CMK (cell line): ENCODE measurements at regions not wholly inside any gene's neighbourhood (a gene's known extent, or its start where the extent isn't known, plus 50 kb on each side); places are given as distances from the start of the nearest gene placed in this dataset.
"Not testable (repeated sequence)": the region's sequence is repeated elsewhere in the genome, so short reads cannot be mapped to it uniquely, and the experiment has no call there.

ENCODE experiments used
- DNase-seq: peaks from one replicate; pipeline ENCODE4 v3.0.0-alpha.2; 2010; ENCODE audit warnings: low read depth

- DNase-seq: no peak
Measured at GRCh38 chr5:152527358-152528052, 122.4 kb upstream of the NMUR2 start.

- DNase-seq: no peak
Measured at GRCh38 chr5:152529440-152529839, 124.4 kb upstream of the NMUR2 start.

DNA sequence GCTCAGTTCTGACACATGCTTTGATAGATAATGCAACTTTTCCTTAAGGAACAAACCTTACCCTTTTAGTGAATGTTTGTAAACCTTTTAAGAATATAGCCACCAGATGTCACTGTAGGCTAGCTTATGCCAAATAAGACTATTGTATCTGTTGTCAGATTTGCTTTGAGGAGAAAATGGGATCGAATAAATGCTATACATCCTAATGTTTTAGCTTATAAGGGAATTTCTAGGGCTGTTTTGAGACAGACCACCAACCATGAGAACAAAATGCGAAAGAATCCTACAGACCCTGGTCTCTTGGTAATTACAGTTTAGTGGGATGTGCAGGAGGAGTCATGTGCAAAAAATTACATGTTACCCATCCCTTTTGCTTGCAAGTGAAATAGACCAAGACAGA, 127.6 kb upstream of the NMUR2 start:
- no peak for DNase-seq

- DNase-seq: no peak
Measured at GRCh38 chr5:152534641-152535040, 129.6 kb upstream of the NMUR2 start.

- no peak for DNase-seq
Measured at GRCh38 chr5:152542741-152543140, 137.7 kb upstream of the NMUR2 start.

GRCh38 chr5:152546493-152546892, 141.4 kb upstream of the NMUR2 start:
- DNase-seq: no peak

DNA sequence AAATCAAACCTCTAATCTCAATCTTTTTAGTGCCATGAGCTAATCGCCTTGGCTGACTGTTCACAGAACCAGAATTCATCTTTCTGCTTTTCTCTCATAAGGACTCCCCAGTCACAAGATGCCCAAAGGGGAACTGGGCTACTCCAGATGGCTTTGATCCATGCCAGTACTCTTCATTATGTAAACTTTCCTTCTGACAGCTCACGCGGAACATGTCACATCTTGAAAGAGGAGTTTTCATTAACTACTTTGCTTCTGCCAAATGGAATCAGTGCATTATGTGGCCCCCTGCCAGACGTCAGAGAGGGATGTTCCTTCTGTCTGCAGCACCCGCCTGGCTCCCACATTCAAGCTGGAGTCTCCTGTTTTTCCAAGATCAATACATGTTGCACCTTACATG, 142.1 kb upstream of the NMUR2 start:
- no peak for DNase-seq

- no peak for DNase-seq
Measured at GRCh38 chr5:152549709-152550108, 144.6 kb upstream of the NMUR2 start.

- no peak for DNase-seq
Measured at GRCh38 chr5:152551061-152551460, 146.0 kb upstream of the NMUR2 start.

DNA sequence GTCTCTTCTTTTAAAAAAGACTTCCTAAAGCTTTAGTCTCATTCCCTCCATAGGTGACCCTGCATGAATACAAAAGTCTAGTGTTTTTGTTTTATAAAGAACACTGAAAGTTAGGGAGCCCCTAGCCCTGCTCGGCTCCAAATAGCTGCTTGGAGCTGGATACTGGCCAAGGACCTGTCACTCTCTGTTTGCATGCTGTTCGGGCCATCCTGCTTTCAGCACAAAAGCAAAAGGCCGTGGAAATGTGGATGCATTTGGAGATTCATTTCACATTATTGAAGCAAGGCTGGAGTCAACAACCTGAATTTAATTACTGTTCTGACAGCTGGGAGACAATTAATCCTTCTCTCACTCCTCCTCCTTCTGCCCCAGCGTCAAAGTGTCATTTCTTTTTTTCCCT, 151.7 kb upstream of the NMUR2 start:
- no peak for DNase-seq

DNA sequence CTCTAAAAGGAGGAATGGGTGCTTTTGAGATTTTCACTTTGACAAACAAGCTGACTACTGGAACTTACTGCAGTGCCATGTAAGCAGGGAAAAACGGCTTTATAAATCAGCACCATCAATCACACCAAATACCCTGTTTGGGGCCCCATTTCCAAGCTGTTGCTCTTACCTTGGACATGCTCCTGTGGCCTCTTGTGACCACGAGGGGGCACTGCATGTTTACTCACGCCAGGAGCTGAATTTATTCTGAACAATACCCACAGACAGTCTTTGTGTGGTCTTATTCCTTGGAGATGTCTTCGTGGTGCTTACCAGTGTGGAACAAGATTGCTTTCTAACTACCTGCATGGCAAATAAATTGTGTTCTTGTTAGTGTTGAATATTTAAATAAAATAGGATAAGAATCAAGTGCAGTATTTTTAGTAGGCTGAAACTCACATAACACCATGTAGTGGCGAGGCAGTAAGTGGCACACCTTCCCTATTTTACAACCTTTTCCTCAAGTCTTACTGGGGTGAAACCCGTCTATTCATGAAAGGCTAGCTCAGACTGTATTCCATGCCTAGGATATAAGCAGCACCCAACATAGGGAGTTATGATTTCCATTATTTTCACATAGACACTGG, 155.5 kb upstream of the NMUR2 start:
- peak; percentile 14 for DNase-seq

- no peak for DNase-seq
Measured at GRCh38 chr5:152568016-152568415, 162.9 kb upstream of the NMUR2 start.

- DNase-seq: no peak
Measured at GRCh38 chr5:152572812-152573211, 167.7 kb upstream of the NMUR2 start.

- no peak for DNase-seq
Measured at GRCh38 chr5:152584103-152584502, 179.0 kb upstream of the NMUR2 start.

- no peak for DNase-seq
Measured at GRCh38 chr5:152592416-152592815, 187.3 kb upstream of the NMUR2 start.

- DNase-seq: no peak
Measured at GRCh38 chr5:152593388-152593787, 188.3 kb upstream of the NMUR2 start.

GRCh38 chr5:152595405-152595804, 190.3 kb upstream of the NMUR2 start:
- DNase-seq: no peak

GRCh38 chr5:152599096-152599495, 194.0 kb upstream of the NMUR2 start:
- no peak for DNase-seq

DNA sequence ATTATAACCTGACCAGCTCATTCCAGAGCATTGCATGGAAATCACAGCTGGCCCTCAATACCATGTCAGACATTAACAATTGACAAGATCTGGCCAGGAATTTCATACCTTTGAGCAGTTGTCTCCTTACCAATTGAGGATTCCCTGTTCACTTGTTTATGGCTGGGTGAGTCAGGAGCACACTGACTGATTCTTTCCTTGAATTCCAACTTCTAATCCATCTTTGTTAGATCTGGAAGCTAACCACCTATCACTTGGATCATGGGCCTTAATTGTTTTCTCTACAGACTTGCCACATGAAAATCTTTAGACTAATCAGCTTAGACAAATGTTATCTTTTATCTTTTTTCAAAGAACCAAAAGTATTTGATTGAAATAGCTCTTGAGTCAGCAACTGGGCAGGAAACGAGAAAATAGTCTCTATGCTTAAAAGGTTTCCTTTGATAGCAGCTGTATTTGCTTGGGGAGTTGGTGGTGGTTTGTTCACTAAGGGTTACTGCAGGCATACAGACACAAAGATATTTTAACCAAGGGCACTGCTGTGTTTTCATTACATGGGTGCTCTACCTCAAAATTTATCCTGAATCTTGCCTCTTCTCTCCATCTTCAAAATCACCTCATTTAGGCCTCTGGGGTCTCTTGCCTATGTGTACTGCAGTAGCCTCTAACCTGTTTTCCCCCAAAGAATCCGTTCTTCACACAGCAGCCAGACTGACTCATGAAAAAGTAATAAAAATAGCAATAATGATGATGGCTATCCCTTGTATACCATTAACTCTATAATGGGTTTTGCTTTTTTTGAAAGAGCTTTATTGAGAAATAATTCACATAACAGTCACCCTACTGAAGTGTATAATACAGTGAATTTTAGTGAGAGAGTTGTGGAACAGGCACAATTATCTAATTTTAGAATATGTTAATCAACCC, 197.0 kb upstream of the NMUR2 start:
- no peak for DNase-seq

DNA sequence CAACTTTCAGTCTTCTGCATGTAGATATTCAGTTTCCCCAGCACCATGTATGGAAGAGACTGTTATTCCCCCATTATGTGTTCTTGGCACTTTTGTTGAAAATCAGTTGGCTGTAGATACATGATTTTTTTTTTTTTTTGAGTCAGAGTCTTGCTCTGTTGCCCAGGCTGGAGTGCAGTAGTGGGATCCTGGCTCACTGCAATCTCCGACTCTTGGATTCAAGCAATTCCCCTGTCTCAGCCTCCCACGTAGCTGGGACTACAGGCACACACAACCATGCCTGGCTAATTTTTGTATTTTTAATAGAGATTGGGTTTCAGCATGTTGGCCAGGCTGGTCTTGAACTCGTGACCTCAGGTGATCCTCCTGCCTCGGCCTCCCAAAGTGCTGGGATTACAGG, 201.0 kb upstream of the NMUR2 start:
- not testable (repeated sequence) for DNase-seq

DNA sequence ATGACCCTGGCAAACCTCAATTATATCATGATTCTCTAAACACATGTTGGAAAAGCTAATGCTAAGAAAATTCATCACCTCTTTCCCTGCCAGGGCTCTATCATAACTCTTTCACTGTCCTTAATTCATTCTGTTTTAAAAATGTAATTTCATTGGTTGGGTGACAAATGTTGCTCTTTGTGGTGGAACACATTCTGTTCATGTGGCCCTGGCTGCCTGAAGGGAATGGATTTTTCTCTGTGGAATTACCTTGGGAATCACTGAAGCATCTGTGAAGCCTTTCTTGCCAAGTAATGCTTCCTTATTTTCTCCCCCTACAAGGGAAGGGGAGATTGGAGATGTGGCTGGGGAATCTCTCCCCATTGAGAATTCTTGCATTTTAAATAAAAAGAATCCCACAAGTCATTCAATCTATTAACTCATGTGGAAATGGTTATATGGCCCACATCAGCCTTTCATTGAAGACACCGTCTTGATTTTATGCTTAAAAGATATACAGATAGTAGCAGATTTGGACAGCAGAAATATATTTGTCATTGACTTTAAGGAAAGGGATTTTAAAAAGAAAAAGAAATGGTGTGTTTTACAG, 201.8 kb upstream of the NMUR2 start:
- DNase-seq: no peak

DNA sequence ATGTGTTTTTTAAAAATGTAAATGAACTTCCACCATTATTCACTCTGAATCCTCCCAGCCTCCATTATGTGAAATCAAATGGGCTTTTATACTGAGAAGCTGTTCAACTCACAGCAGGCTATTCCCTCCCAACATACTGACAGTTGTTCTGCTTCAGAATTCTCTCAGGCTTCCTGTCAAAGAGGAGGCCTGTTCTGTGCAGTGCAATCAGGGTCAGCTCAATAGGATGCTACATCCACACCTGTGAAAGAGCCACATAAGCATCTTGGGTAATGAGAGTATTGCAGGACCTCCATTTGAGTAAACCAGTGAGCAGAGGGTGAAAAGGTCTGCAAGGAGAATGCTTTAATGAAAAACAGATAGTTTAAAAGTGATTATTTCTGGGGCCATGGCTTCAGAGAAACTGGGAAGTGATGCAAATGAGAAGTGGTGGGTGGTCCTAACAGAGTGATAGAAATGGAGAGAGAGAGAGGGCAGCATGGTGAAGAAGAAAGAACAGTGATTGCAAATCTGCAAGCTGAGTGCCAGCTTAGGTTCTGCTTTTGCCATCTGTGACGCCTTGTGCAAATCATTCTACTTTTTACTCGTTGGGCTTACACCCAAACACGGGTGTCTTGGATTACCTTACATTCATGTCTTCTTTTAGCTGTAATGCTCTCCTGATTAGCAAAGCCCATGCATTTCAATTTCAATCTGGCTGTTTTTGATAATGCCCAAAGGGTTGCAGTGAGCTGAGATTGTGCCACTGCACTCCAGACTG, 202.5 kb upstream of the NMUR2 start:
- DNase-seq: no peak
